AG20443 (cell line): ENCODE measurements at regions not wholly inside any gene's neighbourhood (a gene's known extent, or its start where the extent isn't known, plus 50 kb on each side); places are given as distances from the start of the nearest gene placed in this dataset.

ENCODE experiments used
- DNase-seq: peaks from one replicate; pipeline ENCODE4 v3.0.0; 2012; ENCODE audit warnings: low spot score, mixed read lengths

GRCh38 chr5:101932599-101932998, 363.5 kb downstream of the SLCO4C1 start:
- no peak for DNase-seq

GRCh38 chr5:101929628-101930027, 366.5 kb downstream of the SLCO4C1 start:
- DNase-seq, result no peak

DNA sequence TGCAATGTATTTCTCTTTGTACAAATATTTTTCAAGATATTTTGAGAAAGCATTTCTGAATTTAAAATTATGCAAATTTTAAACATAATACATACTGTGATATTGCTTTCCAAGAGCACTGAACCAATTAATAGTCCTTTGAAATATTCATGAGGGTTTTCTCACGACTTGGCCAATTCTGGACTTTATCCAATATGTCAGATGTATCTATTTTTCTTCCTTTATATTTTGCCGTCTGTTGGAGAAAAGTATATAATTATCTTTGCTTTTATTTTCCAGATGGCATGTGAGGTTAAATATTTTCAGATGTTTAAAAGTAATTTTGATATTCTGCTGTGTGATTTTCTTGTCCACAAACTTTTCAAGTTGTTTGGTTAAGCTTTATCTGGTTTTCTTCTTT, 378.9 kb downstream of the SLCO4C1 start:
- no peak for DNase-seq

DNA sequence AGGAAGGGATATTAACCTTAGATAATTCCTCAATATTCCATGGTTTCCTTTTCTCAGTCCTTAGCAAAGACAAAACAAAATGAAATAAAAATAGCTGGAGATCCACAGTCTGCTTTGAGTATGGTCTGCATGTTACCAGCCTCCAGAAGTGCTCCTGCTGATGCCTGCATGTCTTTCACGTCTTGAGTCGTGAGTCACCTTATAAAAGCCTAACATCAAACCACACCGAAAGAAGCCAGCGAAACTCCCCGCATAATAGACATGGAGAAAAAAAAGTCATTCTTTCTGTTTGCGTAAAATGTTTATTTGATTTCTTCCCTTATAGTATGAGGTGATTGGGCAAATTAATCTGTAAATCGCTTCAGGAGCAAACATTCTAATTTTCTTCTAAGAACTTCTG, 380.5 kb downstream of the SLCO4C1 start:
- no peak for DNase-seq

GRCh38 chr5:101904736-101905135, 391.3 kb downstream of the SLCO4C1 start:
- DNase-seq, result no peak

- DNase-seq, result no peak
Observed at GRCh38 chr5:101897914-101898313, 398.2 kb downstream of the SLCO4C1 start.

DNA sequence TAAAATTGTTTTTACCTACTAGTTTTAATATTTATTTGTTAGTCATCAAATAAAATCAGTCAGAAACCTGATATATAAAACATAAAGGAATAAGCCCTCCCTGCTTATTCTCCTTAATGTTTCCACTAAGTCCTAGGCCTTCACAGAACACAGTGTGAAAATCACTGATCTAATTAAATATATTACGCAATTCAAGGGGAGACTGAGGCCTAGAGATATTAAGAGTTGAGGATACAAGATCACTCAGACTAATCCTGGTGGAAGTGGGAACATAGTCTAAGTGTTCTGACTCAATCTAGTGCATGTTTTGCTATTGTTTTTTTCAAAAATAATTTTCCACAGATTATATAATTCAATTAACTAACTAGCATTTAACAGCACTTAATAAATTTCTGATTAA, 401.1 kb downstream of the SLCO4C1 start:
- no peak for DNase-seq

GRCh38 chr5:101878190-101878589, 417.9 kb downstream of the SLCO4C1 start:
- DNase-seq, result no peak

- no peak for DNase-seq
Observed at GRCh38 chr5:101877451-101877850, 418.6 kb downstream of the SLCO4C1 start.

- no peak for DNase-seq
Observed at GRCh38 chr5:101866473-101866872, 429.6 kb downstream of the SLCO4C1 start.

DNA sequence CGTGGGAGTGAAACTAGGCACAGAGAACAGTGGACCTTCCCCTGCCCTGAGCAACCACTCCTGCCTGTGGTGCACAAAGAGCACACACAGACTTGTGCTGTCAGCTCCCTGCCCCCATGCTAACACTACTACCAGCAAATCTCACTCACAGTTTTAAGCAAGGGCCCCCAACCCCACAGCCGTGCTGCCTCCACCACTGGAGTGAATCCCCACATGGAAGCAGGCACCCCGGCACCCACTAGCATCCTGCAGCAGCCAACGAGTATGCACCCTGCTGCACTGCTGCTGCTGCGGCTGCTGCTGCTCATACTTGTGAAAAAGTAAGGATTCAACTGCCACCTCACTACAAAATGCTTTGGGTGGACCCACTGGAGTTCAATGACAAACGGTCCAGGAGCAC, 435.5 kb downstream of the SLCO4C1 start:
- DNase-seq, result no peak

DNA sequence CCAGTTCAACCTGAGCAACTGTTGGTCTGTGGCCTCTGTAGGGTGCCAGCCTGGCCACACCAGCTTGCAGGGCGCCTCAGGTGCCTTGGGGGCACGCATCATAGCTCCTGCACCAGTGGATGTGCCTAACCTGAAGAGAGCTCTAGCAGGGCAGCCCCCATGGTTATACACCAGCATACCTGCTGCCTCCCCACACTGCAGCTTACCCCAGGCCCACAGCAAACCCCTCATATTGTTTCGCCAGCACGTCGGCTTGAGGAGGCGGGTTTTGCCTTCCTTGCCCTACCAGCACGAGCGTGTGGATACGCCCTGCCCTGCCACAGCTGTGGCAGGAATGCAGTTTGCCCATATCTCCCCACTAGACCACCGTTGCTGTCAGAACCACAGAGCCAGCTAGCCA, 435.9 kb downstream of the SLCO4C1 start:
- no peak for DNase-seq

DNA sequence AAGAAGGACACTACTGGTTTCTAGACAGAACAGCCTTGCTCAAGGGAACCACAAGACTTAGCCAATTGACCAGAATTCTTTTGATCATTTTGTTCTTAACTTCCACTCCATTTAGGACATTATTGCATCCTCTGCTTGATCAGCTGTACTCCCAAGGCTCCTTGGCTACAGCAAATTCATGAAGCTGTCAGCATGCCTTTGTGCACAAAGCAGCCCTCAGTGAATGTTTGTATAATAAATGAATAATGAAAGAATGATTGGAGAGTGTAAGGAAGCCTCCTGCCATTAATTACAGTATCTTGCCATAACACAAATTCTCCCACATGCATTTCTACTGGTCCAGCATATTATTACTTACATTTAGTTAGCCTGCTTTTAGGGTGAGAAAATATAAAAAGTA, 449.6 kb downstream of the SLCO4C1 start:
- no peak for DNase-seq

- DNase-seq, result no peak
Observed at GRCh38 chr5:101843055-101843454, 453.0 kb downstream of the SLCO4C1 start.

- DNase-seq, result no peak
Observed at GRCh38 chr5:101838435-101838834, 457.6 kb downstream of the SLCO4C1 start.

GRCh38 chr5:101829255-101829654, 466.8 kb downstream of the SLCO4C1 start:
- no peak for DNase-seq

DNA sequence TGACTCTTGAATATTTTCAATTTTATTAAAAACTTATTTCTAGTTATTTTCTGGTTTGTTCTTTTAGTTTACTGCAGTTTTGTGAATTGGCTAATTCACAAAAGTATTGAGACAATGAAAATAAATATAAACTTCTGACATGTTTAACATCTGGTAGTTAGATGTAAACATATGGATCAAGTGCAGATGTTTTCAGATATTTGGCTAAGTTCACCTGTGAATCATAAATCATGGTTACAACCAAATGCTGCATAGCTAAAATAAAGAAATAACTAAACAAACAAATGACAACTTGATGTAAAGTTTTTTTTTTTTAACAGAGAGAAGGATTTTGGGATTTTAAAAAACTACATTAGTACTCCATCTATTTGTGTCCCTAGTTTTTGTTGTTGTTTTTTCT, 484.6 kb downstream of the SLCO4C1 start:
- no peak for DNase-seq

GRCh38 chr5:101806410-101806809, 489.7 kb downstream of the SLCO4C1 start:
- no peak for DNase-seq

GRCh38 chr5:101796427-101796826, 499.7 kb downstream of the SLCO4C1 start:
- no peak for DNase-seq

DNA sequence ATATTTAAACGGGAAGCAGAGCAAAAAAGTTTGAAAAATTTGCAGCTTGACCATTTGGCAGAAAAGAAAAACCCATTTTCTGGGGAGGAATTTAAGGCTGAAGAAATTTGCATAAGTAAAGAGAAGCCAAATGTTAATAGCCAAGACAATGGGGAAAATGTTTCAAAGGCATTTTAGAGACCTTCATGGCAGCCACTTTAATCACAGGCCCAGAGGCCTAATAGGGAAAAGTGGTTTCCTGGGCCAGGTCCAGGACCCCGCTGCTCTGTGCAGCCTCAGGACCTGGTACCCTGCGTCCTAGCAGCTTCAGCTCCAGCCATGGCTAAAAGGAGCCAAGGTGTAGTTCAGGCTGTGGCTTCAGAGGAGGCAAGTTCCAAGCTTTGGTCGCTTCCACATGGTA, 507.3 kb downstream of the SLCO4C1 start:
- no peak for DNase-seq

GRCh38 chr5:101785090-101785489, 511.0 kb downstream of the SLCO4C1 start:
- DNase-seq, result no peak

GRCh38 chr5:101783241-101784013, 512.7 kb downstream of the SLCO4C1 start:
- no peak for DNase-seq

DNA sequence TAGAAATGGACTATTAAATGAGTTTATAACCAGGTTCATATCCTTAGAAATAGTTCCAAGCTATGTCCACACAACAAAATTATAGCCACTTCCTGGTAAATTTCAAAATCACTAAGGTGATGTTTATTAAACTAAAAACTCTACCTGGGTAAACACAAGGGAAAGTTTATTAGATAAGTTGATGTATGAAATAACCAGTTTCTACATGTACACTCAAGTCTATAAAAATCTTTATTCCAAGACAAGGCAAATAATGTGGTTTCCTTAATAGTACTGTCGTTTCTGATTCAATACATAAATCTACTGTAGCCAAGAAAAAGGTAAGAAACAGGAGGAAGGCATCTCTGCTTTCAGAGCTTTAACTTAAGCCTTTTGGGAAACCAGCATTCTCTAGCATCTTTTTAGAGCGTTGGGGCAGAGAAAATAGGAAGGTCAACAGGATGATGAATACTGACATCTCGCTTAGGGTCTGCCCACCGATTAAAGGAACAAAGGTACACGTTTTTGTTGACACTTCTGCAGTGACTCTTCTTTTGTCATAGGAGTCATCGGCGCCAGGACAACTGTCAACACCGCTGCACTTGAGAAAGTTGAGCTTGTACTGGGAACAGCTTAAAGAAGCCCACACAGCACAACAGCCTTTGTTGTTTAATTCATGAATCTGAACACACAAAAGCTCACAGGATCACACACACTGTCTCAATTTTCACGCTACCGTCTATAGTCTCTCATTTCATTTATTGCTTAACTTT, 513.6 kb downstream of the SLCO4C1 start:
- no peak for DNase-seq

GRCh38 chr5:101751105-101751504, 545.0 kb downstream of the SLCO4C1 start:
- no peak for DNase-seq
